Astrocyte (in vitro differentiated cells and primary cell): ENCODE measurements at regions not wholly inside any gene's neighbourhood (a gene's known extent, or its start where the extent isn't known, plus 50 kb on each side); places are given as distances from the start of the nearest gene placed in this dataset.

Experiments
- DNase-seq: peaks from one replicate; pipeline ENCODE4 v3.0.0-alpha.2; 2010; ENCODE audit warnings: low read depth
- FAIRE-seq: peaks from 2 replicates; lab custom pipeline; 2011; peaks lifted over from hg19 to GRCh38; lab: Jason Lieb, UNC
- H2AFZ ChIP-seq: 2 replicates; pipeline ENCODE4 v1.6.0; 2012; ENCODE audit warnings: low read depth, low read length, inconsistent platforms
- H3K27ac ChIP-seq: 2 replicates; pipeline ENCODE4 v1.5.1; 2011; ENCODE audit warnings: low read depth, low read length, inconsistent platforms
- H3K27me3 ChIP-seq: 2 replicates; pipeline ENCODE4 v1.6.0; 2011; ENCODE audit warnings: low read length, inconsistent platforms; ENCODE audit not compliant: insufficient read depth
- H3K36me3 ChIP-seq: 2 replicates; pipeline ENCODE4 v1.5.1; 2011; ENCODE audit warnings: low read length, inconsistent platforms; ENCODE audit not compliant: insufficient read depth
- H3K4me1 ChIP-seq: 2 replicates; pipeline ENCODE4 v1.5.1; 2011; ENCODE audit warnings: low read length, inconsistent platforms; ENCODE audit not compliant: insufficient read depth
- H3K4me2 ChIP-seq: 2 replicates; pipeline ENCODE4 v1.6.0; 2012; ENCODE audit warnings: low read length, inconsistent platforms
- H3K4me3 ChIP-seq: 2 replicates; pipeline ENCODE4 v1.5.1; 2011; ENCODE audit warnings: low read depth, mild to moderate bottlenecking, low read length, inconsistent platforms; ENCODE audit not compliant: insufficient read depth
- H3K79me2 ChIP-seq: 2 replicates; pipeline ENCODE4 v1.6.0; 2012; ENCODE audit warnings: mild to moderate bottlenecking, low read length, inconsistent platforms; ENCODE audit not compliant: insufficient read depth
- H3K9ac ChIP-seq: 2 replicates; pipeline ENCODE4 v1.6.0; 2012; ENCODE audit warnings: mild to moderate bottlenecking, low read length, inconsistent platforms
- H3K9me3 ChIP-seq: 2 replicates; pipeline ENCODE4 v1.5.1; 2012; ENCODE audit warnings: low read depth, mild to moderate bottlenecking, low read length, inconsistent platforms; ENCODE audit not compliant: insufficient read depth
- H4K20me1 ChIP-seq: 2 replicates; pipeline ENCODE4 v1.6.0; 2012; ENCODE audit warnings: low read length, inconsistent platforms; ENCODE audit not compliant: insufficient read depth
- H3K27ac Mint-ChIP-seq: one replicate; pipeline ENCODE4 v1.8.0; 2021; ENCODE audit warnings: mild to moderate bottlenecking, mixed read lengths; ENCODE audit not compliant: unreplicated experiment
- H3K27me3 Mint-ChIP-seq: one replicate; pipeline ENCODE4 v1.8.0; 2021; ENCODE audit warnings: low read depth, mixed read lengths; ENCODE audit not compliant: unreplicated experiment
- H3K36me3 Mint-ChIP-seq: one replicate; pipeline ENCODE4 v1.8.0; 2021; ENCODE audit warnings: low read depth, mixed read lengths; ENCODE audit not compliant: unreplicated experiment
- H3K4me1 Mint-ChIP-seq: one replicate; pipeline ENCODE4 v1.8.0; 2021; ENCODE audit warnings: low read depth, mixed read lengths; ENCODE audit not compliant: unreplicated experiment
- H3K4me3 Mint-ChIP-seq: one replicate; pipeline ENCODE4 v1.8.0; 2021; ENCODE audit warnings: mild to moderate bottlenecking, moderate library complexity, mixed read lengths; ENCODE audit not compliant: unreplicated experiment
- H3K9me3 Mint-ChIP-seq: one replicate; pipeline ENCODE4 v1.8.0; 2021; ENCODE audit warnings: mild to moderate bottlenecking, mixed read lengths; ENCODE audit not compliant: unreplicated experiment
- CTCF ChIP-seq: IDR thresholded peaks from 2 replicates; pipeline ENCODE4 v1.5.1; 2011; ENCODE audit warnings: low read depth, mild to moderate bottlenecking, inconsistent platforms, low read length, moderate library complexity; ENCODE audit not compliant: insufficient read depth
- EZH2 ChIP-seq: IDR thresholded peaks from 2 replicates; pipeline ENCODE4 v1.6.1; 2012; ENCODE audit warnings: mild to moderate bottlenecking, low read length, inconsistent platforms; ENCODE audit not compliant: insufficient read depth

GRCh38 chr3:194986208-194987043 lies 284.5 kb downstream of the XXYLT1 start:
- FAIRE-seq (no peak), DNase-seq (no peak)
- H2AFZ ChIP-seq, result no peak overlapping the region
- peaks cover 20% of the 10 kb centered on the region for H3K4me1 ChIP-seq
- TF ChIP-seq EZH2 (no peak), CTCF (no peak)
- H3K79me2 ChIP-seq, result no peaks in the 10 kb centered on the region
- H3K9ac ChIP-seq, result no peak overlapping the region
- no peaks in the 10 kb centered on the region for H4K20me1 ChIP-seq
- peaks cover 32% of the 10 kb centered on the region for H3K27me3 Mint-ChIP-seq
- no peaks in the 10 kb centered on the region for H3K36me3 Mint-ChIP-seq
- peaks cover 14% of the 10 kb centered on the region for H3K9me3 ChIP-seq
- no peak overlapping the region for H3K4me3 Mint-ChIP-seq
- H3K27me3 ChIP-seq, result no peaks in the 10 kb centered on the region
- H3K27ac ChIP-seq, result peak overlapping the region; percentile 28
- H3K27ac Mint-ChIP-seq, result peak overlapping the region; percentile 66
- H3K4me1 Mint-ChIP-seq, result peaks cover 18% of the 10 kb centered on the region
- no peaks in the 10 kb centered on the region for H3K36me3 ChIP-seq
- H3K9me3 Mint-ChIP-seq, result peaks cover 10% of the 10 kb centered on the region
- no peak overlapping the region for H3K4me3 ChIP-seq
- H3K4me2 ChIP-seq, result no peak overlapping the region

- no peaks in the 10 kb centered on the region for H3K36me3 Mint-ChIP-seq
- H4K20me1 ChIP-seq, result no peaks in the 10 kb centered on the region
- H3K4me3 ChIP-seq, result no peak overlapping the region
- DNase-seq (no peak), FAIRE-seq (no peak)
- H3K9ac ChIP-seq, result no peak overlapping the region
- TF ChIP-seq CTCF (no peak), EZH2 (no peak)
- peaks cover 4% of the 10 kb centered on the region for H3K9me3 ChIP-seq
- H3K4me2 ChIP-seq, result no peak overlapping the region
- no peak overlapping the region for H3K27ac Mint-ChIP-seq
- no peak overlapping the region for H2AFZ ChIP-seq
- H3K79me2 ChIP-seq, result no peaks in the 10 kb centered on the region
- peaks cover 32% of the 10 kb centered on the region for H3K27me3 Mint-ChIP-seq
- H3K4me3 Mint-ChIP-seq, result no peak overlapping the region
- H3K27me3 ChIP-seq, result no peaks in the 10 kb centered on the region
- H3K27ac ChIP-seq, result no peak overlapping the region
- H3K4me1 Mint-ChIP-seq, result peaks cover 18% of the 10 kb centered on the region
- H3K36me3 ChIP-seq, result no peaks in the 10 kb centered on the region
- H3K9me3 Mint-ChIP-seq, result peaks cover 5% of the 10 kb centered on the region
- H3K4me1 ChIP-seq, result peaks cover 20% of the 10 kb centered on the region
Observed at GRCh38 chr3:194987571-194988494, 283.1 kb downstream of the XXYLT1 start.
